Stimulated activated CD8-positive, alpha-beta memory T cell treated with anti-CD3 and anti-CD28 coated beads, Interleukin-15, amount 100 ng/mL, for 24 hours (primary cell): ENCODE measurements at regions not wholly inside any gene's neighbourhood (a gene's known extent, or its start where the extent isn't known, plus 50 kb on each side); places are given as distances from the start of the nearest gene placed in this dataset.
"Not testable (repeated sequence)": the region's sequence is repeated elsewhere in the genome, so short reads cannot be mapped to it uniquely, and the experiment has no call there.

ENCODE experiments used
- DNase-seq: peaks from one replicate; pipeline ENCODE4 v3.0.0-alpha.2; 2020; ENCODE audit warnings: low read depth

- DNase-seq = no peak
Observed at GRCh38 chr7:29649876-29650275, 86.2 kb downstream of the PRR15 start.

- DNase-seq = no peak
Observed at GRCh38 chr7:29651477-29651876, 87.8 kb downstream of the PRR15 start.

GRCh38 chr7:29652556-29652955 is 88.9 kb downstream of the PRR15 start:
- no peak for DNase-seq

GRCh38 chr7:29654340-29654739 is 90.7 kb downstream of the PRR15 start:
- not testable (repeated sequence) for DNase-seq

GRCh38 chr7:29657288-29657687 is 93.7 kb downstream of the PRR15 start:
- no peak for DNase-seq

- no peak for DNase-seq
Observed at GRCh38 chr7:29657856-29658255, 94.2 kb downstream of the PRR15 start.

- not testable (repeated sequence) for DNase-seq
Observed at GRCh38 chr7:29659213-29659612, 95.6 kb downstream of the PRR15 start.

GRCh38 chr7:29662899-29663298 is 99.3 kb downstream of the PRR15 start:
- DNase-seq = not testable (repeated sequence)

GRCh38 chr7:29664999-29665398 is 101.4 kb downstream of the PRR15 start:
- not testable (repeated sequence) for DNase-seq

GRCh38 chr7:29667096-29667669 is 103.5 kb downstream of the PRR15 start:
- not testable (repeated sequence) for DNase-seq

GRCh38 chr7:29671286-29671685 is 107.7 kb downstream of the PRR15 start:
- not testable (repeated sequence) for DNase-seq

GRCh38 chr7:29673635-29674034 is 110.0 kb downstream of the PRR15 start:
- not testable (repeated sequence) for DNase-seq

GRCh38 chr7:29674626-29675025 is 111.0 kb downstream of the PRR15 start:
- DNase-seq = not testable (repeated sequence)

- DNase-seq = not testable (repeated sequence)
Observed at GRCh38 chr7:29677254-29677653, 113.6 kb downstream of the PRR15 start.

- not testable (repeated sequence) for DNase-seq
Observed at GRCh38 chr7:29679963-29680362, 116.3 kb downstream of the PRR15 start.

GRCh38 chr7:29680601-29681000 is 117.0 kb downstream of the PRR15 start:
- not testable (repeated sequence) for DNase-seq

- DNase-seq = not testable (repeated sequence)
Observed at GRCh38 chr7:29684151-29684786, 120.6 kb downstream of the PRR15 start.

- peak; percentile 11 for DNase-seq
Observed at GRCh38 chr7:29684787-29685650, 121.3 kb upstream of the WIPF3 start.

GRCh38 chr7:29685651-29686271 is 120.5 kb upstream of the WIPF3 start:
- not testable (repeated sequence) for DNase-seq

GRCh38 chr7:29690510-29690909 is 115.8 kb upstream of the WIPF3 start:
- DNase-seq = not testable (repeated sequence)

- not testable (repeated sequence) for DNase-seq
Observed at GRCh38 chr7:29696402-29696801, 109.9 kb upstream of the WIPF3 start.

- DNase-seq = not testable (repeated sequence)
Observed at GRCh38 chr7:29699723-29700122, 106.6 kb upstream of the WIPF3 start.
